ENCODE measurements at regions not wholly inside any gene's neighbourhood (a gene's known extent, or its start where the extent isn't known, plus 50 kb on each side); places are given as distances from the start of the nearest gene placed in this dataset.

- TF ChIP-seq CTCF (conservative IDR thresholded peaks at IDR 0.05), result no peak
- no peak for TF ChIP-seq ZFX (IDR thresholded peaks at IDR 0.05)
Observed at GRCh38 chr2:212864186-212864585, 287.2 kb downstream of the IKZF2 start.
